ENCODE measurements at regions not wholly inside any gene's neighbourhood (a gene's known extent, or its start where the extent isn't known, plus 50 kb on each side); places are given as distances from the start of the nearest gene placed in this dataset.

DNA sequence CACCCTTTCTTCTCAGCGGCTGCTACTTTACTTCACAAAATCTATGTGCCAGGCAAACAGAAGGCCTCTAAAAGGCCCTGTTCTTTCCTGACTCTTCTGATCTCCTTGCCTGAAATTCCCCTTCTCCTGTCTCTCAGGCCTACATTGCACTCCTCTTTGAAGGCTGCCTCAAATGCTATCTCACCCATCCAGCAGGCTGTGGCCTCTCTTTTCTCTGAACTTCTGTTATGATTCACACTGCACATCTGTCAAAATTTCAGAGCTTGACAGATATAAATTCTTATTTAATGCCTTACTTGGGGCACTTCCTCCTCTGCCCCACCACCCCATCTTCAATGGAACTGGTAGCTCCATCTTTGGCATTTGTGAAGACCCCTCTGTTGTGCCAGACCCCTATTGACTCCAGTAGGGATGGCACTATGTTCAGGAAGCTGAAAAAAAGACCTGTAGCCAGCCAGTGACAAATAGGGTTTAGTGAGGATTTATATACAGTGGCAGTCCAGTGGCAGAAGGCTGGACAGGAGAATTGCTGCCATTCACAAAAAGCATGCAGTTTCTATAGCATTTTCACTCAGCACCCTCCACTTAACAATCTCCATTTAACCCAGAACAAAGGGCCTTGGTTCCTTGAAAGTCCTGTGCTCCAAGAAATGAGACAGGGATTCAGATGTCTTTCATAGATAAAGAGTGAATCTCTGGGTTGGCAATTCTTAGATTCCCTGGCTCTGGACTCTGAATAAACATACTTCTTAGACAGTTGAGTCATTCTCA, 415.8 kb upstream of the GRM7 start:
- Histone ChIP-seq H3K27ac (ENCODE audit: low read depth, low read length) (no peak overlapping the region), H3K36me3 (ENCODE audit: low read length) (no peaks in the 10 kb centered on the region), H3K4me3 (ENCODE audit: insufficient read depth, low read length, poor library complexity, severe bottlenecking) (no peak overlapping the region), H3F3A (ENCODE audit: insufficient read depth) (no peaks in the 10 kb centered on the region), H2AFZ (ENCODE audit: low read depth, low read length, severe bottlenecking) (no peak overlapping the region), H3K9me2 (replicated peaks; ENCODE audit: insufficient read depth, low read length) (no peaks in the 10 kb centered on the region), H3K27me3 (ENCODE audit: low read length) (no peaks in the 10 kb centered on the region), H3K79me2 (ENCODE audit: insufficient read depth, low read length) (no peaks in the 10 kb centered on the region), H4K20me1 (ENCODE audit: low read depth, low read length) (no peaks in the 10 kb centered on the region), H3K9ac (ENCODE audit: low read length) (no peak overlapping the region), H3K4me2 (ENCODE audit: low read depth, low read length, poor library complexity, severe bottlenecking) (no peak overlapping the region), H3K9me3 (ENCODE audit: insufficient read depth, low read length) (no peaks in the 10 kb centered on the region)
- TF ChIP-seq, protein P1, sequence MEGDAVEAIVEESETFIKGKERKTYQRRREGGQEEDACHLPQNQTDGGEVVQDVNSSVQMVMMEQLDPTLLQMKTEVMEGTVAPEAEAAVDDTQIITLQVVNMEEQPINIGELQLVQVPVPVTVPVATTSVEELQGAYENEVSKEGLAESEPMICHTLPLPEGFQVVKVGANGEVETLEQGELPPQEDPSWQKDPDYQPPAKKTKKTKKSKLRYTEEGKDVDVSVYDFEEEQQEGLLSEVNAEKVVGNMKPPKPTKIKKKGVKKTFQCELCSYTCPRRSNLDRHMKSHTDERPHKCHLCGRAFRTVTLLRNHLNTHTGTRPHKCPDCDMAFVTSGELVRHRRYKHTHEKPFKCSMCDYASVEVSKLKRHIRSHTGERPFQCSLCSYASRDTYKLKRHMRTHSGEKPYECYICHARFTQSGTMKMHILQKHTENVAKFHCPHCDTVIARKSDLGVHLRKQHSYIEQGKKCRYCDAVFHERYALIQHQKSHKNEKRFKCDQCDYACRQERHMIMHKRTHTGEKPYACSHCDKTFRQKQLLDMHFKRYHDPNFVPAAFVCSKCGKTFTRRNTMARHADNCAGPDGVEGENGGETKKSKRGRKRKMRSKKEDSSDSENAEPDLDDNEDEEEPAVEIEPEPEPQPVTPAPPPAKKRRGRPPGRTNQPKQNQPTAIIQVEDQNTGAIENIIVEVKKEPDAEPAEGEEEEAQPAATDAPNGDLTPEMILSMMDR (IDR thresholded peaks at IDR 0.05; ENCODE audit: insufficient read depth, low read length, poor library complexity, severe bottlenecking): no peak
- no peak for TF ChIP-seq EZH2phosphoT487 (conservative IDR thresholded peaks at IDR 0.05; ENCODE audit: low read length)

DNA sequence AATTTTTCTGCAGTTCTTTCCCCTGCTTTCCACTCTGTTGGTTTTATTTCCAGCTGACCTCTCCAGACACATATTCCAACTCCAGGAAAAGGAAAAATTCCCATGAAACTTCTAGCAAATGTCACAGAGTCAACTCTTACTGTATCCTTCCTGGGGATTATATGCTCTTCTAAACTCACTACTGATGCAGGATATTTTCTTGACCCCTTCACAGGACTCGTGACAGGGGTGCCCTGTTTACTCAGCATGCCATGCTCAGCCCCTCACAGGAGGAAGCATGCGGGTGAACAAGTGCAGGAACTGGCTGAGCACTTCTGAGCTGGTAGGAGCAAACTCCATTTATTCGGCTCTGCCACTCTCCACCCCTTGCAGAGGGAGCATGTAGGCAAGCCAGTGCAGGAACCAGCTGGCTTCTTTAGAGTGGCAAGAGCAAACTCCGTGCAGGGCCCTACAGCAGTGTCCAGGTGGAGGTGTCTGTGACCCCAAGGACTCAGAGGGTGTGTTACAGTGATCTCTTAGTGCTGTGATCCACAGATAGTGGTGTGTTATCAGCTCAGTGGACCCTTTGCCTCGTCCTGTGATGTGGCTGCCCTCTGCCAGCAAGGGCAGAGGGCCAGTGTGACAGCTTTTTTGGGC, 413.6 kb upstream of the GRM7 start:
- Histone ChIP-seq H3K4me2 (ENCODE audit: low read depth, low read length, poor library complexity, severe bottlenecking) (no peak overlapping the region), H3K27me3 (ENCODE audit: low read length) (no peaks in the 10 kb centered on the region), H3K27ac (ENCODE audit: low read depth, low read length) (no peak overlapping the region), H3F3A (ENCODE audit: insufficient read depth) (no peaks in the 10 kb centered on the region), H4K20me1 (ENCODE audit: low read depth, low read length) (no peaks in the 10 kb centered on the region), H3K79me2 (ENCODE audit: insufficient read depth, low read length) (no peaks in the 10 kb centered on the region), H3K9me3 (ENCODE audit: insufficient read depth, low read length) (no peaks in the 10 kb centered on the region), H3K36me3 (ENCODE audit: low read length) (no peaks in the 10 kb centered on the region), H3K9me2 (replicated peaks; ENCODE audit: insufficient read depth, low read length) (no peaks in the 10 kb centered on the region), H3K4me3 (ENCODE audit: insufficient read depth, low read length, poor library complexity, severe bottlenecking) (no peak overlapping the region), H3K9ac (ENCODE audit: low read length) (no peak overlapping the region), H2AFZ (ENCODE audit: low read depth, low read length, severe bottlenecking) (no peak overlapping the region)
- TF ChIP-seq, protein P1 (IDR thresholded peaks at IDR 0.05; ENCODE audit: insufficient read depth, low read length, poor library complexity, severe bottlenecking): no peak
- no peak for TF ChIP-seq EZH2phosphoT487 (conservative IDR thresholded peaks at IDR 0.05; ENCODE audit: low read length)

DNA sequence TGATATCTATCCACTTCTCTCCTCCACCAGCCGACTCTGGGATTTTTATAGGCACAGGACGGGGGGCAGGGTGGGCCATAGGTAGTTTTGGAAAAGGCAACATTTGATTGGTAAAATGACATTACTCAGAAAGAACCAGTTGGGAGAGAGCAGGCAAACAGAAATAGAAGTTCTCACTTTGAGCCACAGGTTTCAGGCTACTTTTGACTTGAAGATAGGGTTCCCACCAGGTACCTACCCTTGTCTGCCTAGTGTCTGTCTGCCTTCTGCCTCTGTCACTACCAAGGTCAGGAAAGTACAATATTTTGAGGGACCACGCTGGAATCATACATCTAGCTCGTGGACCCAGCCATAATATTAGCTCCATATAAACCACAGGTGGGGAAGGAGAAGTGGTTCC, 412.9 kb upstream of the GRM7 start:
- Histone ChIP-seq H3K27me3 (ENCODE audit: low read length) (no peaks in the 10 kb centered on the region), H3K9me2 (replicated peaks; ENCODE audit: insufficient read depth, low read length) (no peaks in the 10 kb centered on the region), H3K4me2 (ENCODE audit: low read depth, low read length, poor library complexity, severe bottlenecking) (no peak overlapping the region), H3K27ac (ENCODE audit: low read depth, low read length) (no peak overlapping the region), H3F3A (ENCODE audit: insufficient read depth) (no peaks in the 10 kb centered on the region), H3K79me2 (ENCODE audit: insufficient read depth, low read length) (no peaks in the 10 kb centered on the region), H3K36me3 (ENCODE audit: low read length) (no peaks in the 10 kb centered on the region), H2AFZ (ENCODE audit: low read depth, low read length, severe bottlenecking) (no peak overlapping the region), H3K4me3 (ENCODE audit: insufficient read depth, low read length, poor library complexity, severe bottlenecking) (no peak overlapping the region), H4K20me1 (ENCODE audit: low read depth, low read length) (no peaks in the 10 kb centered on the region), H3K9me3 (ENCODE audit: insufficient read depth, low read length) (no peaks in the 10 kb centered on the region), H3K9ac (ENCODE audit: low read length) (no peak overlapping the region)
- TF ChIP-seq, protein P1 (IDR thresholded peaks at IDR 0.05; ENCODE audit: insufficient read depth, low read length, poor library complexity, severe bottlenecking): no peak
- no peak for TF ChIP-seq EZH2phosphoT487 (conservative IDR thresholded peaks at IDR 0.05; ENCODE audit: low read length)
